AG10803 (cell line): ENCODE measurements at regions not wholly inside any gene's neighbourhood (a gene's known extent, or its start where the extent isn't known, plus 50 kb on each side); places are given as distances from the start of the nearest gene placed in this dataset.

Experiments used
- DNase-seq: peaks from one replicate; pipeline ENCODE4 v3.0.0; 2010; ENCODE audit warnings: low read depth
- H3K4me3 ChIP-seq: 2 replicates; pipeline ENCODE4 v1.5.1; 2011; ENCODE audit warnings: mild to moderate bottlenecking, low read length, control low read depth
- CTCF ChIP-seq: conservative IDR thresholded peaks from 2 replicates; pipeline ENCODE4 v1.5.1; 2011; ENCODE audit warnings: mild to moderate bottlenecking, low read length, control low read depth, inconsistent platforms

GRCh38 chr6:167049275-167049674 is 50.1 kb downstream of the CEP43 start:
- H3K4me3 ChIP-seq = no peak overlapping the region
- no peak for DNase-seq
- TF ChIP-seq CTCF = no peak

DNA sequence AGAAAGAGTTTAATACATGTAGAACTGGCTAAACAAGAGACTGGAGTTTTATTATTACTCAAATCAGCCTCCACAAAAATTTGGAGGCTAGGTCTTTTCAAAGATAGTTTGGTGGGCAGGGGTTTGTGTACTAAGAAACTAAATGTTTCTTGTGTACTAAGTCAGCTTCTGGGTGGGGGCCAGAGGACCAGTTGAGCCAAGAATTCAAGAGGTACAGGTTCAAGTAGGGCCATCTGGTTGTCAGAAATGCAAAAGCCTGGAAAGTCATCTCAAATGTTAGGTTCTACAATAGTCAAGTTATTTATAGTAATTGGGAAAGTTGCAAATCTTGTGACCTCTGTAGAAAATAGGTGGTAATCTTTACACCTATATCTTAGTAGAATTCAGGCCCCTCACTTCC is 51.7 kb downstream of the CEP43 start:
- TF ChIP-seq CTCF = no peak
- no peak for DNase-seq
- H3K4me3 ChIP-seq = no peak overlapping the region

- no peak for TF ChIP-seq CTCF
- DNase-seq = no peak
Observed at GRCh38 chr6:167053895-167054530, 54.8 kb downstream of the CEP43 start.

DNA sequence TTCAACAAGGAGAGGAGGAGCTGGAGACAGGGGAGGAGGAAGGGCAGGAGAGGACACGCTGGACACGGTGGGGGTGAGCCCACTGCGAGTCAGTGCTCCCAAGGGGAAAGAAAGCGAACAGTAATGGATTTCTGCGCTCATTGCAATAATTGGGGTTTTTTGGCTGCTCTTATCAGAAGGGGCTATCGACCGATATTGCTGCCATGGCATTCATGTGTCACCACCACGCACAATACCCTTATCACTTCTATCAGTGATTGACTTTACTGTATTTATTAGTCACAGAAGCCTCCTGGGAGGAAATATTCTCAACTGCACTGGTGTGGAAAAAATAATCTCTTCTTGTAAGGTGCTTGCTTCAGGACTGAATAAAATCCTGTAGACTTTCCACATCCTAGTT is 55.8 kb downstream of the CEP43 start:
- no peak overlapping the region for H3K4me3 ChIP-seq
- TF ChIP-seq CTCF = no peak
- no peak for DNase-seq

More at GRCh38 chr6:167053895-167054530, 54.8 kb downstream of the CEP43 start:
- H3K4me3 ChIP-seq = no peak overlapping the region

- H3K4me3 ChIP-seq = no peak overlapping the region
- TF ChIP-seq CTCF = no peak
- DNase-seq = peak; percentile 15
Observed at GRCh38 chr6:167056370-167056769, 57.2 kb downstream of the CEP43 start.

- H3K4me3 ChIP-seq = no peak overlapping the region
- TF ChIP-seq CTCF = no peak
- DNase-seq = peak; percentile 50
Observed at GRCh38 chr6:167058261-167058660, 59.1 kb downstream of the CEP43 start.
